ENCODE measurements at regions not wholly inside any gene's neighbourhood (a gene's known extent, or its start where the extent isn't known, plus 50 kb on each side); places are given as distances from the start of the nearest gene placed in this dataset.
"Not testable (repeated sequence)": the region's sequence is repeated elsewhere in the genome, so short reads cannot be mapped to it uniquely, and the experiment has no call there.

DNA sequence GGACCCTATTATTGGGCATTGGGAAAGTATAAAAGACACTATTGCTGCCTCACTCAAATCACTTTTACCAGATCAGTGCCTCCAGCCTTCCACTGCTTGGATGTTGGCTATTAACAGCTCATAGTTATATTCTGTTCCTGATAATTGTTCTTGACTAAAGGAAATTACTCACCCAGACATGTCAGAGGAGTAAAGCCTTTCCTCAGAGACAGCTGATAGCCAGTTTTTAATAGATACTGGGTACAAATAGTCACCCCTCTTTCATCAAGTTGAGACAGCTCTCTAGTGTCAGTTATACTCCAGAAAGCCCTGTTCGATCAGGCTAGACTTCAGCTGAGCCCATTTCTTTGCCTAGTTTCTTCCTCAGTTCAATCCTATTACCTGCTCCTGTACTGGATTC, 876.1 kb upstream of the B3GALT2 start:
- Histone ChIP-seq H3K27me3 (no peaks in the 10 kb centered on the region), H3K27ac (no peak overlapping the region), H3K9me3 (no peaks in the 10 kb centered on the region), H3K4me3 (no peak overlapping the region), H3K4me1 (no peaks in the 10 kb centered on the region), H3K36me3 (no peaks in the 10 kb centered on the region)
- no peak for TF ChIP-seq POLR2A (IDR thresholded peaks at IDR 0.05)
- TF ChIP-seq EP300 (IDR thresholded peaks at IDR 0.05), result no peak
- TF ChIP-seq, protein P1, sequence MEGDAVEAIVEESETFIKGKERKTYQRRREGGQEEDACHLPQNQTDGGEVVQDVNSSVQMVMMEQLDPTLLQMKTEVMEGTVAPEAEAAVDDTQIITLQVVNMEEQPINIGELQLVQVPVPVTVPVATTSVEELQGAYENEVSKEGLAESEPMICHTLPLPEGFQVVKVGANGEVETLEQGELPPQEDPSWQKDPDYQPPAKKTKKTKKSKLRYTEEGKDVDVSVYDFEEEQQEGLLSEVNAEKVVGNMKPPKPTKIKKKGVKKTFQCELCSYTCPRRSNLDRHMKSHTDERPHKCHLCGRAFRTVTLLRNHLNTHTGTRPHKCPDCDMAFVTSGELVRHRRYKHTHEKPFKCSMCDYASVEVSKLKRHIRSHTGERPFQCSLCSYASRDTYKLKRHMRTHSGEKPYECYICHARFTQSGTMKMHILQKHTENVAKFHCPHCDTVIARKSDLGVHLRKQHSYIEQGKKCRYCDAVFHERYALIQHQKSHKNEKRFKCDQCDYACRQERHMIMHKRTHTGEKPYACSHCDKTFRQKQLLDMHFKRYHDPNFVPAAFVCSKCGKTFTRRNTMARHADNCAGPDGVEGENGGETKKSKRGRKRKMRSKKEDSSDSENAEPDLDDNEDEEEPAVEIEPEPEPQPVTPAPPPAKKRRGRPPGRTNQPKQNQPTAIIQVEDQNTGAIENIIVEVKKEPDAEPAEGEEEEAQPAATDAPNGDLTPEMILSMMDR (IDR thresholded peaks at IDR 0.05), result no peak
- no peak for DNase-seq (ENCODE audit: low spot score in 2 of 2)
- WGBS, 2 donors, result 100% methylated on average over 1 of the region's 1 CpG

DNA sequence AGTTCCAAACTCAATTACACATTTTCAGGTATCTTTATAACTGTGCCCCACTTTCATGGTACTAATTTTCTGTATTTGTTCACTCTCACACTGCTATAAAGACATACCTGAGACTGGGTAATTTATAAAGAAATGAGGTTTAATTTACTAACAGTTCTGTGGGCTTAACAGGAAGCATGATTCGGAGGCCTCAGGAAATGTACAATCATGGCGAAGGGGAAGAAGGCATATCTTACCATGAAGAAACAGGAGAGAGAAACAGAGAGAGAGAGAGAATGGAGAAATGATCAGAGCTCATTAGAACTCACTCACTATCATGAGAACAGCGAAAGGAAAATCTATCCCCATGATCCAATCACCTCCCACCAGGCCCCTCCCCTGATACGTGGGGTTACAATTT, 874.1 kb upstream of the B3GALT2 start:
- 83 to 86% methylated on average over 4 of the region's 4 CpGs for WGBS, 2 donors
- Histone ChIP-seq H3K27me3 (no peaks in the 10 kb centered on the region), H3K27ac (no peak overlapping the region), H3K9me3 (no peaks in the 10 kb centered on the region), H3K4me3 (no peak overlapping the region), H3K36me3 (no peaks in the 10 kb centered on the region), H3K4me1 (peaks cover 0 to 5% (median 0%) of the 10 kb centered on the region in 4 donors)
- no peak for DNase-seq (ENCODE audit: low spot score in 2 of 2)
- TF ChIP-seq, protein P1 (IDR thresholded peaks at IDR 0.05), result no peak
- TF ChIP-seq POLR2A (IDR thresholded peaks at IDR 0.05), result no peak
- no peak for TF ChIP-seq EP300 (IDR thresholded peaks at IDR 0.05)

DNA sequence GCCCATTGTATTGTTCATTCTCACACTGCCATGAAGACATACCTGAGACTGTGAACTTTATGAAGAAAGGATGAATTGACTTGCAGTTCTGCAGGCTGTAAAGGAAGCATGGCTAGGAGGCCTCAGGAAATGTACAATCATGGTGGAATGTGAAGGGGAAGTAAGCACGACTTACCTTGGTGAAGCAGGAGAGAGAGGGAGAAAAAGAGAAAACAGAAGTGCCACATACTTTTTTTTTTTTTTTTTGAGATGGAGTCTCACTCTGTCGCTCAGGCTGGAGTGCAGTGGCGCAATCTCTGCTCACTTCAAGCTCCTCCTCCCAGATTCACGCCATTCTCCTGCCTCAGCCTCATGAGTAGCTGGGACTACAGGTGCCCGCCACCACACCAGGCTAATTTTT, 871.9 kb upstream of the B3GALT2 start:
- not testable (repeated sequence) for H3K9me3 ChIP-seq; H3K4me1 ChIP-seq; H3K27ac ChIP-seq; H3K4me3 ChIP-seq; DNase-seq (ENCODE audit: low spot score in 2 of 2); H3K27me3 ChIP-seq; H3K36me3 ChIP-seq
- 88 to 93% methylated on average over 5 of the region's 5 CpGs for WGBS, 2 donors

DNA sequence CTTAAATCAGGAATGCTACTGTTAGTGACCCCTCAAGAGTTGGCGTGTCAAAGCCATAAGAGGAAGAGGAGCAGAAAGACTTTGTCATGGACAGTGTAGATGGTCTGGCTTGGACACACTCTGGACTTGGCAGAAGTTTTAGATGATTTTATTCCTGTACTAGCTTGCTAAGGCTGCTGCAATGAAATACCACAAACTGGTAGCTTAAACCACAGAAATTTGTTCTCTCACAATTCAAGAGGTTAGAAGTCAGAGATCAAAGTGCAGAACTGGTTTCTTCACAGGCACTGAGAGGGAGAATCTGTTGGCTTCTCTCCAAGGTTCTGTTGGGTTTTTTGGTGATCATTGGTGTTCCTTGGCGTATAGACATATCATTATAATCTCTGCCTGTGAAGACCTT, 869.8 kb upstream of the B3GALT2 start:
- Histone ChIP-seq H3K27ac (no peak overlapping the region), H3K4me1 (peaks cover 0 to 9% (median 0%) of the 10 kb centered on the region in 4 donors), H3K36me3 (no peaks in the 10 kb centered on the region), H3K4me3 (no peak overlapping the region), H3K9me3 (no peaks in the 10 kb centered on the region), H3K27me3 (no peaks in the 10 kb centered on the region)
- no peak for DNase-seq (ENCODE audit: low spot score in 2 of 2)
- 60 to 76% methylated on average over 2 of the region's 2 CpGs for whole genome bisulfite sequencing, 2 donors
- TF ChIP-seq POLR2A (IDR thresholded peaks at IDR 0.05) (no peak), EP300 (IDR thresholded peaks at IDR 0.05) (no peak)
- TF ChIP-seq, protein P1 (IDR thresholded peaks at IDR 0.05), result no peak

DNA sequence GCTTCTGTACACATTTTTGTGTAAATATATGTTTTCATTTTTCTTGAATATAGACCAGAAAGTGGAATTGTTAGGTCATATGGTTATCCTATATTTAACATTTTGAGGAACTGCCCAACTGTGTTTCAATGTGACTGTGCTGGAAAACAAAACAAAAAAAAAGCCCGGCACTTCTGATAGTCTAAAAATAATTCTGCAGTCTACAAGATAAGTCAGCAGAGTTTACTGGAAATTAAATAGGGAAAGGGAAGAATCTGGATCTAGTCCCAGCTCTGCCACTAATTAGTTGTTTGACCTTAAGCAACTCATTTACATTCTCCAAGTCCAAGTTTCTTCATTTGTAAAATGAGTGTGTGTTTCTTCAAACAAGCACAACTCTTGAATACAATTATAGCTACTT, 869.1 kb upstream of the B3GALT2 start:
- no peak for DNase-seq (ENCODE audit: low spot score in 2 of 2)
- WGBS, 2 donors, result 2 to 8% methylated on average over 1 of the region's 1 CpG
- no peak overlapping the region for H3K4me3 ChIP-seq
- H3K4me1 ChIP-seq, result peaks cover 0 to 9% (median 0%) of the 10 kb centered on the region in 4 donors
- H3K27ac ChIP-seq, result no peak overlapping the region
- no peaks in the 10 kb centered on the region for H3K36me3 ChIP-seq
- H3K9me3 ChIP-seq, result no peaks in the 10 kb centered on the region
- TF ChIP-seq POLR2A (IDR thresholded peaks at IDR 0.05) (no peak), EP300 (IDR thresholded peaks at IDR 0.05) (no peak)
- TF ChIP-seq, protein P1 (IDR thresholded peaks at IDR 0.05), result no peak
- no peaks in the 10 kb centered on the region for H3K27me3 ChIP-seq
